GM12878 (cell line): ENCODE measurements at regions not wholly inside any gene's neighbourhood (a gene's known extent, or its start where the extent isn't known, plus 50 kb on each side); places are given as distances from the start of the nearest gene placed in this dataset.

ENCODE experiments used
- ATAC-seq: fragments of 200-7000 bp; cut with Tn5 transposase; 3 replicates; pipeline ENCODE4 v1.9.1; 2020; ENCODE audit warnings: mild to moderate bottlenecking, moderate library complexity
- BruUV-seq: library from RNA; stranded (reverse); fragments of 400-500 nt; replicated peaks from 2 replicates; lab custom pipeline; 2021; lab: Mats Ljungman, UMichigan
- CTCF ChIA-PET: fragments of 300-600 bp; sonication (Branson Sonifier 250); formaldehyde crosslinking; extraction: SDS; loops from one replicate; lab custom pipeline; 2021; ENCODE audit warnings: inconsistent platforms; lab: Yijun Ruan, JAX
- POLR2A ChIA-PET: fragments of 350-600 bp; formaldehyde crosslinking; extraction: SDS; loops from one replicate; lab custom pipeline; 2021; ENCODE audit warnings: inconsistent platforms; lab: Charles Lee
- RAD21 ChIA-PET: fragments of 300-600 bp; sonication (Branson Sonifier 250); formaldehyde crosslinking; loops from one replicate; lab custom pipeline; 2023; ENCODE audit warnings: antibody characterized with exemption; ENCODE audit not compliant: unreplicated experiment; lab: Charles Lee
- SMC1A ChIA-PET: fragments of 300-600 bp; sonication (Branson Sonifier 250); formaldehyde crosslinking; loops from one replicate; lab custom pipeline; 2023; ENCODE audit not compliant: unreplicated experiment, uncharacterized antibody; lab: Charles Lee
- DNase-seq: peaks from one replicate; pipeline ENCODE4 v3.0.0-alpha.2; 2011; ENCODE audit warnings: low read depth, low spot score
- FAIRE-seq: peaks from 3 replicates; lab custom pipeline; 2011; peaks lifted over from hg19 to GRCh38; lab: Jason Lieb, UNC
- H2AFZ ChIP-seq: 2 replicates; pipeline ENCODE4 v1.6.0; 2011; ENCODE audit warnings: low read depth, low read length, control low read depth; ENCODE audit not compliant: control insufficient read depth
- H3K27ac ChIP-seq: 2 replicates; pipeline ENCODE4 v1.5.1; 2011; ENCODE audit warnings: control low read depth; ENCODE audit not compliant: control insufficient read depth, insufficient read depth
- H3K27me3 ChIP-seq, 2 experiments: replicated peaks in 1 of 2; 2 replicates each; pipeline versions ENCODE4 v1.6.0 to v1.6.1; 2011; ENCODE audit warnings: low read length in 1 of 2; ENCODE audit not compliant: control insufficient read depth in 2 of 2, insufficient read depth in 2 of 2
- H3K36me3 ChIP-seq, 2 experiments: 2 replicates each; pipeline ENCODE4 v1.5.1; 2011; ENCODE audit warnings: low read length in 1 of 2; ENCODE audit not compliant: control insufficient read depth in 2 of 2, insufficient read depth in 2 of 2
- H3K4me1 ChIP-seq: 2 replicates; pipeline ENCODE4 v1.6.1; 2011; ENCODE audit warnings: mild to moderate bottlenecking, low read length, moderate library complexity, mixed read lengths; ENCODE audit not compliant: control insufficient read depth, insufficient read depth
- H3K4me2 ChIP-seq: 2 replicates; pipeline ENCODE4 v1.6.0; 2011; ENCODE audit warnings: control low read depth; ENCODE audit not compliant: control insufficient read depth, insufficient read depth
- H3K4me3 ChIP-seq: fragments of 200-600 bp; sonication (generic); 2 replicates; pipeline ENCODE4 v1.5.1; 2016
- H3K79me2 ChIP-seq: 2 replicates; pipeline ENCODE4 v1.6.0; 2011; ENCODE audit warnings: low read length; ENCODE audit not compliant: control insufficient read depth, insufficient read depth
- H3K9ac ChIP-seq: 2 replicates; pipeline ENCODE4 v1.8.0; 2011; ENCODE audit warnings: low read length, control low read depth, mixed read lengths; ENCODE audit not compliant: control insufficient read depth, insufficient read depth
- H3K9me3 ChIP-seq: replicated peaks from 3 replicates; pipeline ENCODE4 v1.5.1; 2011; ENCODE audit warnings: mild to moderate bottlenecking, low read length; ENCODE audit not compliant: control insufficient read depth, insufficient read depth
- H4K20me1 ChIP-seq: 2 replicates; pipeline ENCODE4 v1.6.0; 2011; ENCODE audit not compliant: control insufficient read depth, insufficient read depth
- CBFB ChIP-seq: IDR thresholded peaks from 2 replicates; pipeline ENCODE4 v1.6.1; 2016; ENCODE audit warnings: antibody characterized with exemption, low read depth
- HCFC1 ChIP-seq: fragments of 150-350 bp; IDR thresholded peaks from 2 replicates; pipeline ENCODE4 v1.6.1; 2014; ENCODE audit warnings: low read length
- NBN ChIP-seq: fragments of 450-650 bp; IDR thresholded peaks from 2 replicates; pipeline ENCODE4 v1.6.1; 2016
- NFYA ChIP-seq: IDR thresholded peaks from 2 replicates; pipeline ENCODE4 v1.6.1; 2011; ENCODE audit warnings: low read depth, mild to moderate bottlenecking, low read length, improper control_type of control experiment, borderline replicate concordance
- PML ChIP-seq: IDR thresholded peaks from 2 replicates; pipeline ENCODE4 v1.6.1; 2012; ENCODE audit warnings: low read length, inconsistent platforms
- WGBS: methylation state at CpG from one replicate; pipeline ENCODE4 v1.1.6; 2016; ENCODE audit warnings: low lambda C conversion rate; ENCODE audit not compliant: insufficient replicate concordance, insufficient coverage; ENCODE audit errors: missing lambda C conversion rate; 5-methylcytosine and 5-hydroxymethylcytosine counted together
- in situ Hi-C: fragments of 300-500 bp; cut with MboI; formaldehyde crosslinking; loops from 9 replicates; pipeline ENCODE4 v1.14.3; 2018; ENCODE audit warnings: mixed read lengths
- intact Hi-C: fragments of 100-400 bp; cut with micrococcal nuclease; formaldehyde crosslinking; loops from one replicate; pipeline ENCODE4 v1.14.2; 2022; ENCODE audit not compliant: unreplicated experiment
- TF ChIP-seq, protein P1 (sequence below): IDR thresholded peaks from 2 replicates; pipeline ENCODE4 v1.6.1; 2012; ENCODE audit warnings: low read depth, low read length, improper control_type of control experiment
- TF ChIP-seq, protein P2 (sequence below): fragments of 450-650 bp; IDR thresholded peaks from 2 replicates; pipeline ENCODE4 v1.6.1; 2016; ENCODE audit warnings: mild to moderate bottlenecking

DNA sequence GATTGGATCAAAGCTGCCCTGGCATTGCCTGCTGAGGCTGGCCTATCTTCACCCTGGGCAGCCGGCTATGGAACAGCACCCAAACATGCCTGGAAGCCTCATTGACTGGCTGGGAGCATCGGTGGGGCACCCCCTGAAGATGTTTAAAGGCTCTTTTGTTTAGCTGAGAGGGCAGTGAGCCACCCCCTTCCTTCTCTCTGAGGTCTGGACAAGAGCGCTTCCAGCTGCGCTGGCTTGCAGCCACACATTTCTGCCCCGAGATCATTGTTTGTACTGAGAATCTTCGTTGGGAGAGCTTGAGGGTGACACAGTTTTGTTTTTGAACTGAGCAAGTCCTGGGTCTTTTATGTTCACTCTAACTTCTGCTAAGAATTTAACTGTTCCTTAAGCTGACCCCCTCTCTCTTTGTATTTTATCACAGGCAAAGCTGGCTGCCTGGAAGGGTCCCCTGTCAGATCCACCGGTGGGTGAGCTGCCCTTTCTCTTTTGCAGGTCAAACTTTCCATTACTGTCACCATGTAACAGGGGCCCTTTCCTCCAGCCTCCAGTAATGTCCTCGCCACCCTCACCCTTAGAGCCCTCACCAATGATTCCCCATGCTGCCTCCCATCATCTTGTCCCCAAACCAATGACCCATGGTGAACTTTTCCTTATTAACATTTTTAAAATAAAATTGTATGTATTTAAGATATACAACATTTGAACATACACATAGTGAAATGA, 212.2 kb downstream of the KIF26A start:
- H3K4me2 ChIP-seq: no peak overlapping the region
- ChIA-PET SMC1A (no interaction called here), POLR2A (no interaction called here), RAD21 (no interaction called here), CTCF (no interaction called here)
- H3K9me3 ChIP-seq: no peaks in the 10 kb centered on the region; the same call in 2 of the 3 replicates
- no peak overlapping the region for H3K27ac ChIP-seq
- intact Hi-C loops (no loop called here), in situ Hi-C loops (no loop called here)
- no peak overlapping the region for H3K9ac ChIP-seq
- H2AFZ ChIP-seq: no peak overlapping the region
- H4K20me1 ChIP-seq: no peaks in the 10 kb centered on the region
- no peaks in the 10 kb centered on the region; a peak in 2 of 4 replicates for H3K27me3 ChIP-seq
- no peak for FAIRE-seq
- H3K79me2 ChIP-seq: no peaks in the 10 kb centered on the region
- no peak overlapping the region for H3K4me3 ChIP-seq
- no peak for ATAC-seq
- TF ChIP-seq PML (no peak), NFYA (no peak), HCFC1 (no peak), NBN (no peak), CBFB (no peak)
- TF ChIP-seq, protein P1, sequence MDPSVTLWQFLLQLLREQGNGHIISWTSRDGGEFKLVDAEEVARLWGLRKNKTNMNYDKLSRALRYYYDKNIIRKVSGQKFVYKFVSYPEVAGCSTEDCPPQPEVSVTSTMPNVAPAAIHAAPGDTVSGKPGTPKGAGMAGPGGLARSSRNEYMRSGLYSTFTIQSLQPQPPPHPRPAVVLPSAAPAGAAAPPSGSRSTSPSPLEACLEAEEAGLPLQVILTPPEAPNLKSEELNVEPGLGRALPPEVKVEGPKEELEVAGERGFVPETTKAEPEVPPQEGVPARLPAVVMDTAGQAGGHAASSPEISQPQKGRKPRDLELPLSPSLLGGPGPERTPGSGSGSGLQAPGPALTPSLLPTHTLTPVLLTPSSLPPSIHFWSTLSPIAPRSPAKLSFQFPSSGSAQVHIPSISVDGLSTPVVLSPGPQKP: no peak
- TF ChIP-seq, protein P2, sequence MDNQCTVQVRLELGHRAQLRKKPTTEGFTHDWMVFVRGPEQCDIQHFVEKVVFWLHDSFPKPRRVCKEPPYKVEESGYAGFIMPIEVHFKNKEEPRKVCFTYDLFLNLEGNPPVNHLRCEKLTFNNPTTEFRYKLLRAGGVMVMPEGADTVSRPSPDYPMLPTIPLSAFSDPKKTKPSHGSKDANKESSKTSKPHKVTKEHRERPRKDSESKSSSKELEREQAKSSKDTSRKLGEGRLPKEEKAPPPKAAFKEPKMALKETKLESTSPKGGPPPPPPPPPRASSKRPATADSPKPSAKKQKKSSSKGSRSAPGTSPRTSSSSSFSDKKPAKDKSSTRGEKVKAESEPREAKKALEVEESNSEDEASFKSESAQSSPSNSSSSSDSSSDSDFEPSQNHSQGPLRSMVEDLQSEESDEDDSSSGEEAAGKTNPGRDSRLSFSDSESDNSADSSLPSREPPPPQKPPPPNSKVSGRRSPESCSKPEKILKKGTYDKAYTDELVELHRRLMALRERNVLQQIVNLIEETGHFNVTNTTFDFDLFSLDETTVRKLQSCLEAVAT: no peak
- no TSS peak for BruUV-seq
- H3K4me1 ChIP-seq: no peaks in the 10 kb centered on the region
- no peaks in the 10 kb centered on the region for H3K36me3 ChIP-seq
- WGBS: 54% methylated on average over 8 of the region's 8 CpGs
- no peak for DNase-seq
